RWPE2 (cell line): ENCODE measurements at regions not wholly inside any gene's neighbourhood (a gene's known extent, or its start where the extent isn't known, plus 50 kb on each side); places are given as distances from the start of the nearest gene placed in this dataset.

Experiments
- ATAC-seq: fragments of 200-7000 bp; cut with Tn5 transposase; 3 replicates; pipeline ENCODE4 v1.9.1; 2021; ENCODE audit warnings: low read depth
- DNase-seq: peaks from one replicate; pipeline ENCODE4 v3.0.0-alpha.2; 2020; ENCODE audit warnings: low spot score
- H3K27ac ChIP-seq: fragments of 450-650 bp; 2 replicates; pipeline ENCODE4 v1.5.1; 2017; ENCODE audit warnings: mild to moderate bottlenecking; ENCODE audit not compliant: poor library complexity, severe bottlenecking
- H3K27me3 ChIP-seq: fragments of 250-450 bp; sonication (Bioruptor Pico); 2 replicates; pipeline ENCODE4 v1.5.1; 2021; ENCODE audit warnings: mild to moderate bottlenecking, moderate library complexity; ENCODE audit not compliant: insufficient read depth, poor library complexity, severe bottlenecking
- H3K36me3 ChIP-seq: fragments of 250-450 bp; sonication (Bioruptor Pico); 2 replicates; pipeline ENCODE4 v1.5.1; 2020; ENCODE audit warnings: low read depth, mild to moderate bottlenecking, moderate library complexity
- H3K4me1 ChIP-seq: fragments of 250-450 bp; sonication (Bioruptor Pico); 2 replicates; pipeline ENCODE4 v1.5.1; 2021; ENCODE audit warnings: mild to moderate bottlenecking, moderate library complexity; ENCODE audit not compliant: insufficient read depth, poor library complexity, severe bottlenecking
- H3K4me3 ChIP-seq: fragments of 250-450 bp; sonication (Bioruptor Pico); 2 replicates; pipeline ENCODE4 v1.5.1; 2021; ENCODE audit warnings: mild to moderate bottlenecking, moderate library complexity; ENCODE audit not compliant: severe bottlenecking
- H3K9me3 ChIP-seq: fragments of 250-450 bp; sonication (Bioruptor Pico); 2 replicates; pipeline ENCODE4 v1.5.1; 2021; ENCODE audit warnings: mild to moderate bottlenecking, moderate library complexity; ENCODE audit not compliant: severe bottlenecking
- TF ChIP-seq, protein P1 (sequence below): fragments of 450-650 bp; IDR thresholded peaks from one replicate; pipeline ENCODE4 v1.5.1; 2017; ENCODE audit warnings: mild to moderate bottlenecking, moderate library complexity; ENCODE audit not compliant: poor library complexity, severe bottlenecking

DNA sequence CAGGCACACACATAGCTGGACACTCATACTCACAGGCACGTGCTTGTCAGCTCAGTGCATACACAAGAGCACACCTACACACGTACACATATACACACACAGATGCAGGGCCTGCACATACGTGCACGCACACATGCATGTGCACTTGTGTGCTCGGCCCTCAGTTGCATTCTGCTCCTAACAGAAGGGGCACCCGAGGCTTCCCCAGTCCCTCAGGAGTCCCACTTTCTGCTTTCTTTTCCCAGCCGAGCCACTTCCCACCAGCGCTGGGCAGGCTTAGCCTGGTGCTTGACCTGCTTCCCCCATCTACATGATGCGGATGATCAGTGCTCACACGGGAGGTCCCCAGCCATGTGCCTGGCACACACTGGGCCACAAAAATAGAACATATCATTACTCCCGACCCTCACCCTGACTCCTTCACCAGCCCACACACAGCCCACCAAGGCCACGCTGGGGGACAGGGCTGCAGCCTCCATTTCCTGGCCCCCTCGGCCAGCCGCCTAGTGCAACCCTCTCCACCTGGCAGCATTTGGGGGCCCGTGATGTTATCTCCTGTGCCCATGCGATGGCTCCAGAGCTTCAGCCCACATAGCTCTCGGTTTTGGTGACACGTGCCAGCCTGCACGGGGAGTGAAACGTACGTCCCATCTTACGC, 125.2 kb upstream of the SPACA7 start:
- TF ChIP-seq, protein P1, sequence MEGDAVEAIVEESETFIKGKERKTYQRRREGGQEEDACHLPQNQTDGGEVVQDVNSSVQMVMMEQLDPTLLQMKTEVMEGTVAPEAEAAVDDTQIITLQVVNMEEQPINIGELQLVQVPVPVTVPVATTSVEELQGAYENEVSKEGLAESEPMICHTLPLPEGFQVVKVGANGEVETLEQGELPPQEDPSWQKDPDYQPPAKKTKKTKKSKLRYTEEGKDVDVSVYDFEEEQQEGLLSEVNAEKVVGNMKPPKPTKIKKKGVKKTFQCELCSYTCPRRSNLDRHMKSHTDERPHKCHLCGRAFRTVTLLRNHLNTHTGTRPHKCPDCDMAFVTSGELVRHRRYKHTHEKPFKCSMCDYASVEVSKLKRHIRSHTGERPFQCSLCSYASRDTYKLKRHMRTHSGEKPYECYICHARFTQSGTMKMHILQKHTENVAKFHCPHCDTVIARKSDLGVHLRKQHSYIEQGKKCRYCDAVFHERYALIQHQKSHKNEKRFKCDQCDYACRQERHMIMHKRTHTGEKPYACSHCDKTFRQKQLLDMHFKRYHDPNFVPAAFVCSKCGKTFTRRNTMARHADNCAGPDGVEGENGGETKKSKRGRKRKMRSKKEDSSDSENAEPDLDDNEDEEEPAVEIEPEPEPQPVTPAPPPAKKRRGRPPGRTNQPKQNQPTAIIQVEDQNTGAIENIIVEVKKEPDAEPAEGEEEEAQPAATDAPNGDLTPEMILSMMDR = no peak
- H3K27ac ChIP-seq = no peak overlapping the region
- H3K36me3 ChIP-seq = no peaks in the 10 kb centered on the region
- H3K4me1 ChIP-seq = no peaks in the 10 kb centered on the region
- DNase-seq (no peak), ATAC-seq (no peak)
- H3K27me3 ChIP-seq = peaks cover 3% of the 10 kb centered on the region
- no peak overlapping the region for H3K4me3 ChIP-seq
- H3K9me3 ChIP-seq = no peaks in the 10 kb centered on the region

DNA sequence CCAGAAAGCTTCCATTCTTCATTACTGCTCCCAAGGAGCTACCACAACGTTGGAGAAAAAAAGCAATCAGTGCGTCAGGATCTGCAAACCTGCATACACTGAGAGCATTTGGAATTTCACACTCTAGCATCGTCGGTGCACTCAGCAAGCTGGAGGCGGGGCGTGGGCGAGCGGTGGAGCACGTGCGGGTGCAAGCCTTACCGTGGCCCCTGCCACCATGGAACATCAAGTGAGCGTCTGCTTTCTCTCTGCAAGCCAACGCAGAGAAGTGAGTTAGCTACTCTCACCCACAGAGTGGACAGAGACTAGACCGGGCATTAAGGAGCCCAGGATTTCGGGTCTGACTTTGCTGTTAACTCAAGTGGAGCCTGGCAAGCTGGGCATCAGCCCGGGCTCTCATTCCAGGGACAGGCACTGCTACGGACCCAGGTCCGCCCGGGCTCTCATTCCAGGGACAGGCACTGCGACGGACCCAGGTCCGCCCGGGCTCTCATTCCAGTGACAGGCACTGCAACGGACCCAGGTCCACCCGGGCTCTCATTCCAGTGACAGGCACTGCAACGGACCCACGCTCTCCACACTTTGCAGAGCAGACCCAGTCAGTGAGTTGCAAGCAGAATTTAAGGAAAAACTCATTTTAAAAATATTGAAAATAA, 124.1 kb upstream of the SPACA7 start:
- Histone ChIP-seq H3K27me3 (peaks cover 3% of the 10 kb centered on the region), H3K27ac (no peak overlapping the region)
- TF ChIP-seq, protein P1 = no peak

DNA sequence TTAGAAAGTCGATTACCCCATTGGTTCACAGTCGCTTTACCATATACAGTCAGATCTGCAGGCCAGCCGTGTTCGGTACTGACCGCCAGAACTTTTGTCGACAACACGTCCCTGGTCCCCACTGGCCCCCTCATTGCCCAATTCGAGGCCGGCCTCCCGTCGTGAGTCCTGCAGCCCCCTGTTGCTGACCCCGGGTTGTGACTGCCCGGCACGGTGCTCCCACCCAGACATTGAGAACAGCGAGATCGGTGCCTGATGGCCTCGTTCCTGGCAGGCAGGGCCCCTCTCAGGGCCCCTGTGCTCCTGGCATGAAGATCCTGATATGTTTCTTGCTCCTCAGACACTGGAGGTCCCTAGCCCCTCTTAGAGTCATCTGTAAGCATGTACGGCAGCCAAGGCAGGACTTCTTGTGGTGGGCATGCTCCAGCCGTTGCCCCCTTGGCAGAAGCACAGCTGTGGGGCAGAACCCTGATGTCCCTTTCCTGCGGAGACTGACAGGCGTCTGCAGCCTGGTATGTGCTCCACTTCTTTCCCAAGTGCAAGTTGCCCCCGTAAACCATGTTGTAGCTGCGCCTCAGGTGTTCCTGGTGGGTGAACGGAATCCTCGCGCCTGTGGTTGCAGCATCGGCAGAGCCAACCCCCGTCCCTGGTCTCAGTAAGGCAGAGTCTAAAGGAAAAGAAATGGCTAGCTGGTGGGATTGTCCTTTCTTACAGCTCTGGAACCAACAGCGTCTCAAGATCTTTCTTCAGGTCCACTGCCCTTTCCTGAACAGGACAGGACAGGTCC, 123.2 kb upstream of the SPACA7 start:
- Histone ChIP-seq H3K4me3 (no peak overlapping the region), H3K27me3 (peaks cover 4% of the 10 kb centered on the region)
- no peak for DNase-seq

More for the DNA sequence above, 124.1 kb upstream of the SPACA7 start:
- no peak for ATAC-seq
- DNase-seq = no peak
- Histone ChIP-seq H3K9me3 (no peaks in the 10 kb centered on the region), H3K36me3 (no peaks in the 10 kb centered on the region), H3K4me1 (no peaks in the 10 kb centered on the region), H3K4me3 (no peak overlapping the region)

DNA sequence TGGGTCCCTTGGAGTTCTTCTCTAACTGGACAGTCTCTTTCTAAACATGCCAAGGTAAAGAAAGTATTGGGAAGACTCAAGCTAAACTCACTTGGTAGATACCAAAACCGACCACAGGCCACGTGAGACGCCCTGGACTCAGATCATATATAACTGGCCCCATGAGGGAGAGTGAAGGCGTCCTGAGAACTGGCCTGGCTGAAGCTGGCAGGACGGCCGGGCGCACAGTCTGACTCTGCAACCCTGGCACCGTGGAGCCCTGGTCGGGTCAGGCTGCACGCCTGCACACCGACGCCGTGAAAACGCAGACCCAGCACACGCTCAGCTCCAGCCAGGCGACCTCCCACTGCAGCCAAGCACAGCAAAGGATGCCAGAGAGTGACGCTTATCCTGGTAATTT, 122.5 kb upstream of the SPACA7 start:
- DNase-seq (no peak), ATAC-seq (no peak)
- no peak overlapping the region for H3K4me3 ChIP-seq
- H3K27ac ChIP-seq = no peak overlapping the region
- peaks cover 7% of the 10 kb centered on the region for H3K27me3 ChIP-seq
- no peaks in the 10 kb centered on the region for H3K36me3 ChIP-seq
- H3K4me1 ChIP-seq = no peaks in the 10 kb centered on the region
- TF ChIP-seq, protein P1 = no peak
- H3K9me3 ChIP-seq = no peaks in the 10 kb centered on the region

More for the DNA sequence above, 123.2 kb upstream of the SPACA7 start:
- Histone ChIP-seq H3K4me1 (no peaks in the 10 kb centered on the region), H3K27ac (no peak overlapping the region), H3K36me3 (no peaks in the 10 kb centered on the region), H3K9me3 (no peaks in the 10 kb centered on the region)
- TF ChIP-seq, protein P1 = no peak
- ATAC-seq = no peak
